ENCODE measurements at regions not wholly inside any gene's neighbourhood (a gene's known extent, or its start where the extent isn't known, plus 50 kb on each side); places are given as distances from the start of the nearest gene placed in this dataset.

GRCh38 chr18:53874103-53874502 is 350.4 kb downstream of the MBD2 start:
- Histone ChIP-seq H3K4me1 (no peaks in the 10 kb centered on the region), H3K9me3 (no peaks in the 10 kb centered on the region), H3K27ac (no peak overlapping the region), H3K27me3 (no peaks in the 10 kb centered on the region), H3K4me3 (no peak overlapping the region), H3K36me3 (no peaks in the 10 kb centered on the region)
- no peak for DNase-seq
- TF ChIP-seq CTCF (IDR thresholded peaks at IDR 0.05) (no peak), POLR2A (IDR thresholded peaks at IDR 0.05) (no peak)

- DNase-seq = no peak
- Histone ChIP-seq H3K36me3 (no peaks in the 10 kb centered on the region), H3K27ac (no peak overlapping the region), H3K4me3 (no peak overlapping the region), H3K9me3 (no peaks in the 10 kb centered on the region), H3K4me1 (no peaks in the 10 kb centered on the region), H3K27me3 (no peaks in the 10 kb centered on the region)
- TF ChIP-seq POLR2A (IDR thresholded peaks at IDR 0.05) = no peak
- peak in 2 of 6 experiments; percentile 30 to 32 for TF ChIP-seq CTCF (IDR thresholded peaks at IDR 0.05)
Measured at GRCh38 chr18:53864770-53865169, 359.7 kb downstream of the MBD2 start.

GRCh38 chr18:53862921-53863320 is 361.5 kb downstream of the MBD2 start:
- H3K27ac ChIP-seq = no peak overlapping the region
- H3K4me3 ChIP-seq = no peak overlapping the region
- TF ChIP-seq POLR2A (IDR thresholded peaks at IDR 0.05) = no peak
- TF ChIP-seq CTCF (IDR thresholded peaks at IDR 0.05) = no peak
- H3K27me3 ChIP-seq = no peaks in the 10 kb centered on the region
- H3K36me3 ChIP-seq = no peaks in the 10 kb centered on the region
- no peaks in the 10 kb centered on the region for H3K4me1 ChIP-seq
- no peaks in the 10 kb centered on the region for H3K9me3 ChIP-seq
- DNase-seq = no peak

GRCh38 chr18:53861185-53861584 is 363.3 kb downstream of the MBD2 start:
- Histone ChIP-seq H3K27me3 (no peaks in the 10 kb centered on the region), H3K4me3 (no peak overlapping the region), H3K27ac (no peak overlapping the region), H3K36me3 (no peaks in the 10 kb centered on the region), H3K9me3 (no peaks in the 10 kb centered on the region), H3K4me1 (no peaks in the 10 kb centered on the region)
- TF ChIP-seq CTCF (IDR thresholded peaks at IDR 0.05) (no peak), POLR2A (IDR thresholded peaks at IDR 0.05) (no peak)
- no peak for DNase-seq

GRCh38 chr18:53859764-53860163 is 364.7 kb downstream of the MBD2 start:
- no peaks in the 10 kb centered on the region for H3K27me3 ChIP-seq
- H3K9me3 ChIP-seq = no peaks in the 10 kb centered on the region
- no peaks in the 10 kb centered on the region for H3K36me3 ChIP-seq
- no peak overlapping the region for H3K27ac ChIP-seq
- no peak overlapping the region for H3K4me3 ChIP-seq
- no peaks in the 10 kb centered on the region for H3K4me1 ChIP-seq
- TF ChIP-seq CTCF (IDR thresholded peaks at IDR 0.05) = no peak
- TF ChIP-seq POLR2A (IDR thresholded peaks at IDR 0.05) = no peak
- DNase-seq = no peak

GRCh38 chr18:53850902-53851301 is 373.6 kb downstream of the MBD2 start:
- no peak for DNase-seq
- Histone ChIP-seq H3K36me3 (no peaks in the 10 kb centered on the region), H3K9me3 (no peaks in the 10 kb centered on the region), H3K27me3 (no peaks in the 10 kb centered on the region), H3K27ac (no peak overlapping the region), H3K4me1 (no peaks in the 10 kb centered on the region), H3K4me3 (no peak overlapping the region)
- TF ChIP-seq CTCF (IDR thresholded peaks at IDR 0.05) (no peak), POLR2A (IDR thresholded peaks at IDR 0.05) (no peak)
